GM12878 (cell line): ENCODE measurements at regions not wholly inside any gene's neighbourhood (a gene's known extent, or its start where the extent isn't known, plus 50 kb on each side); places are given as distances from the start of the nearest gene placed in this dataset.

Experiments used
- ATAC-seq: fragments of 200-7000 bp; cut with Tn5 transposase; 3 replicates; pipeline ENCODE4 v1.9.1; 2020; ENCODE audit warnings: mild to moderate bottlenecking, moderate library complexity
- BruUV-seq: library from RNA; stranded (reverse); fragments of 400-500 nt; replicated peaks from 2 replicates; lab custom pipeline; 2021; lab: Mats Ljungman, UMichigan
- CTCF ChIA-PET: fragments of 300-600 bp; sonication (Branson Sonifier 250); formaldehyde crosslinking; extraction: SDS; loops from one replicate; lab custom pipeline; 2021; ENCODE audit warnings: inconsistent platforms; lab: Yijun Ruan, JAX
- POLR2A ChIA-PET: fragments of 350-600 bp; formaldehyde crosslinking; extraction: SDS; loops from one replicate; lab custom pipeline; 2021; ENCODE audit warnings: inconsistent platforms; lab: Charles Lee
- RAD21 ChIA-PET: fragments of 300-600 bp; sonication (Branson Sonifier 250); formaldehyde crosslinking; loops from one replicate; lab custom pipeline; 2023; ENCODE audit warnings: antibody characterized with exemption; ENCODE audit not compliant: unreplicated experiment; lab: Charles Lee
- SMC1A ChIA-PET: fragments of 300-600 bp; sonication (Branson Sonifier 250); formaldehyde crosslinking; loops from one replicate; lab custom pipeline; 2023; ENCODE audit not compliant: unreplicated experiment, uncharacterized antibody; lab: Charles Lee
- DNase-seq: peaks from one replicate; pipeline ENCODE4 v3.0.0-alpha.2; 2011; ENCODE audit warnings: low read depth, low spot score
- FAIRE-seq: peaks from 3 replicates; lab custom pipeline; 2011; peaks lifted over from hg19 to GRCh38; lab: Jason Lieb, UNC
- H2AFZ ChIP-seq: 2 replicates; pipeline ENCODE4 v1.6.0; 2011; ENCODE audit warnings: low read depth, low read length, control low read depth; ENCODE audit not compliant: control insufficient read depth
- H3K27ac ChIP-seq: 2 replicates; pipeline ENCODE4 v1.5.1; 2011; ENCODE audit warnings: control low read depth; ENCODE audit not compliant: control insufficient read depth, insufficient read depth
- H3K27me3 ChIP-seq, 2 experiments: replicated peaks in 1 of 2; 2 replicates each; pipeline versions ENCODE4 v1.6.0 to v1.6.1; 2011; ENCODE audit warnings: low read length in 1 of 2; ENCODE audit not compliant: control insufficient read depth in 2 of 2, insufficient read depth in 2 of 2
- H3K36me3 ChIP-seq, 2 experiments: 2 replicates each; pipeline ENCODE4 v1.5.1; 2011; ENCODE audit warnings: low read length in 1 of 2; ENCODE audit not compliant: control insufficient read depth in 2 of 2, insufficient read depth in 2 of 2
- H3K4me1 ChIP-seq: 2 replicates; pipeline ENCODE4 v1.6.1; 2011; ENCODE audit warnings: mild to moderate bottlenecking, low read length, moderate library complexity, mixed read lengths; ENCODE audit not compliant: control insufficient read depth, insufficient read depth
- H3K4me2 ChIP-seq: 2 replicates; pipeline ENCODE4 v1.6.0; 2011; ENCODE audit warnings: control low read depth; ENCODE audit not compliant: control insufficient read depth, insufficient read depth
- H3K4me3 ChIP-seq: fragments of 200-600 bp; sonication (generic); 2 replicates; pipeline ENCODE4 v1.5.1; 2016
- H3K79me2 ChIP-seq: 2 replicates; pipeline ENCODE4 v1.6.0; 2011; ENCODE audit warnings: low read length; ENCODE audit not compliant: control insufficient read depth, insufficient read depth
- H3K9ac ChIP-seq: 2 replicates; pipeline ENCODE4 v1.8.0; 2011; ENCODE audit warnings: low read length, control low read depth, mixed read lengths; ENCODE audit not compliant: control insufficient read depth, insufficient read depth
- H3K9me3 ChIP-seq: replicated peaks from 3 replicates; pipeline ENCODE4 v1.5.1; 2011; ENCODE audit warnings: mild to moderate bottlenecking, low read length; ENCODE audit not compliant: control insufficient read depth, insufficient read depth
- H4K20me1 ChIP-seq: 2 replicates; pipeline ENCODE4 v1.6.0; 2011; ENCODE audit not compliant: control insufficient read depth, insufficient read depth
- CHD2 ChIP-seq: IDR thresholded peaks from 2 replicates; pipeline ENCODE4 v1.6.1; 2011; ENCODE audit warnings: low read depth, low read length, improper control_type of control experiment, borderline replicate concordance
- E4F1 ChIP-seq: fragments of 450-650 bp; IDR thresholded peaks from 2 replicates; pipeline ENCODE4 v1.6.1; 2018; ENCODE audit warnings: borderline replicate concordance, mild to moderate bottlenecking; ENCODE audit not compliant: partially characterized antibody
- MEF2A ChIP-seq: IDR thresholded peaks from 2 replicates; pipeline ENCODE4 v1.6.1; 2011; ENCODE audit warnings: low read depth, mild to moderate bottlenecking, low read length, moderate library complexity; ENCODE audit not compliant: insufficient read depth
- NR2C1 ChIP-seq: fragments of 450-650 bp; IDR thresholded peaks from 2 replicates; pipeline ENCODE4 v1.6.1; 2017; ENCODE audit warnings: antibody characterized with exemption, mild to moderate bottlenecking, moderate library complexity
- NR2C2 ChIP-seq: IDR thresholded peaks from 2 replicates; pipeline ENCODE4 v1.6.1; 2011; ENCODE audit warnings: borderline replicate concordance, low read depth; ENCODE audit not compliant: control insufficient read depth, insufficient read length
- RFX5 ChIP-seq: IDR thresholded peaks from 2 replicates; pipeline ENCODE4 v1.6.1; 2011; ENCODE audit warnings: low read depth, low read length, improper control_type of control experiment
- SIX5 ChIP-seq: IDR thresholded peaks from 2 replicates; pipeline ENCODE4 v1.6.1; 2011; ENCODE audit warnings: mild to moderate bottlenecking, low read depth, low read length, moderate library complexity; ENCODE audit not compliant: severe bottlenecking
- SRF ChIP-seq, 2 experiments: IDR thresholded peaks; 2 replicates each; pipeline ENCODE4 v1.6.1; 2011; ENCODE audit warnings: low read depth in 2 of 2, low read length in 2 of 2, mild to moderate bottlenecking in 1 of 2, moderate library complexity in 1 of 2
- TCF7 ChIP-seq: IDR thresholded peaks from 2 replicates; pipeline ENCODE4 v1.6.1; 2014; ENCODE audit warnings: antibody characterized with exemption, borderline replicate concordance
- WRNIP1 ChIP-seq: IDR thresholded peaks from 2 replicates; pipeline ENCODE4 v1.6.1; 2011; ENCODE audit warnings: low read depth, low read length, improper control_type of control experiment, borderline replicate concordance
- YBX1 ChIP-seq: fragments of 450-650 bp; IDR thresholded peaks from 2 replicates; pipeline ENCODE4 v1.6.1; 2016; ENCODE audit warnings: antibody characterized with exemption
- WGBS: methylation state at CpG from one replicate; pipeline ENCODE4 v1.1.6; 2016; ENCODE audit warnings: low lambda C conversion rate; ENCODE audit not compliant: insufficient replicate concordance, insufficient coverage; ENCODE audit errors: missing lambda C conversion rate; 5-methylcytosine and 5-hydroxymethylcytosine counted together
- in situ Hi-C: fragments of 300-500 bp; cut with MboI; formaldehyde crosslinking; loops from 9 replicates; pipeline ENCODE4 v1.14.3; 2018; ENCODE audit warnings: mixed read lengths
- intact Hi-C: fragments of 100-400 bp; cut with micrococcal nuclease; formaldehyde crosslinking; loops from one replicate; pipeline ENCODE4 v1.14.2; 2022; ENCODE audit not compliant: unreplicated experiment
- TF ChIP-seq, protein P1 (sequence below): IDR thresholded peaks from 2 replicates; pipeline ENCODE4 v1.6.1; 2012; ENCODE audit warnings: mild to moderate bottlenecking, low read depth, low read length
- TF ChIP-seq, protein P2 (sequence below): fragments of 450-650 bp; IDR thresholded peaks from 2 replicates; pipeline ENCODE4 v1.6.1; 2017; ENCODE audit warnings: borderline replicate concordance

GRCh38 chr5:141785135-141785534 lies 93.1 kb downstream of the PCDH1 start:
- Histone ChIP-seq H3K36me3 (no peaks in the 10 kb centered on the region), H3K27ac (no peak overlapping the region), H3K27me3 (peaks cover 0 to 3% of the 10 kb centered on the region in 2 experiments; a peak in 2 of 4 replicates), H3K4me1 (no peaks in the 10 kb centered on the region), H3K4me3 (no peak overlapping the region), H4K20me1 (no peaks in the 10 kb centered on the region), H3K9me3 (no peaks in the 10 kb centered on the region), H3K4me2 (no peak overlapping the region), H2AFZ (no peak overlapping the region), H3K9ac (no peak overlapping the region), H3K79me2 (no peaks in the 10 kb centered on the region)
- FAIRE-seq, result no peak
- RAD21 ChIA-PET, result no interaction called here
- CTCF ChIA-PET, result interaction anchor here (1.1 kb wide), 1 partner anchor 541 kb away, joined by 3 read pairs; no protein-coding TSS in a partner anchor
- POLR2A ChIA-PET, result no interaction called here
- no peak for ATAC-seq
- no peak for DNase-seq
- SMC1A ChIA-PET, result no interaction called here
- in situ Hi-C loops, result no loop called here
- intact Hi-C loops, result no loop called here
- 47% methylated on average over 4 of the region's 4 CpGs for WGBS
- BruUV-seq, result no TSS peak
- TF ChIP-seq NR2C2 (no peak), CHD2 (no peak), E4F1 (no peak), YBX1 (no peak), SRF (IDR thresholded peaks at IDR 0.05; ENCODE audit: low read depth in 2 of 2, low read length in 2 of 2) (no peak), WRNIP1 (no peak), TCF7 (no peak), NR2C1 (no peak), SIX5 (no peak), RFX5 (no peak), MEF2A (no peak)
- TF ChIP-seq, protein P1, sequence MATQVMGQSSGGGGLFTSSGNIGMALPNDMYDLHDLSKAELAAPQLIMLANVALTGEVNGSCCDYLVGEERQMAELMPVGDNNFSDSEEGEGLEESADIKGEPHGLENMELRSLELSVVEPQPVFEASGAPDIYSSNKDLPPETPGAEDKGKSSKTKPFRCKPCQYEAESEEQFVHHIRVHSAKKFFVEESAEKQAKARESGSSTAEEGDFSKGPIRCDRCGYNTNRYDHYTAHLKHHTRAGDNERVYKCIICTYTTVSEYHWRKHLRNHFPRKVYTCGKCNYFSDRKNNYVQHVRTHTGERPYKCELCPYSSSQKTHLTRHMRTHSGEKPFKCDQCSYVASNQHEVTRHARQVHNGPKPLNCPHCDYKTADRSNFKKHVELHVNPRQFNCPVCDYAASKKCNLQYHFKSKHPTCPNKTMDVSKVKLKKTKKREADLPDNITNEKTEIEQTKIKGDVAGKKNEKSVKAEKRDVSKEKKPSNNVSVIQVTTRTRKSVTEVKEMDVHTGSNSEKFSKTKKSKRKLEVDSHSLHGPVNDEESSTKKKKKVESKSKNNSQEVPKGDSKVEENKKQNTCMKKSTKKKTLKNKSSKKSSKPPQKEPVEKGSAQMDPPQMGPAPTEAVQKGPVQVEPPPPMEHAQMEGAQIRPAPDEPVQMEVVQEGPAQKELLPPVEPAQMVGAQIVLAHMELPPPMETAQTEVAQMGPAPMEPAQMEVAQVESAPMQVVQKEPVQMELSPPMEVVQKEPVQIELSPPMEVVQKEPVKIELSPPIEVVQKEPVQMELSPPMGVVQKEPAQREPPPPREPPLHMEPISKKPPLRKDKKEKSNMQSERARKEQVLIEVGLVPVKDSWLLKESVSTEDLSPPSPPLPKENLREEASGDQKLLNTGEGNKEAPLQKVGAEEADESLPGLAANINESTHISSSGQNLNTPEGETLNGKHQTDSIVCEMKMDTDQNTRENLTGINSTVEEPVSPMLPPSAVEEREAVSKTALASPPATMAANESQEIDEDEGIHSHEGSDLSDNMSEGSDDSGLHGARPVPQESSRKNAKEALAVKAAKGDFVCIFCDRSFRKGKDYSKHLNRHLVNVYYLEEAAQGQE, result no peak
- TF ChIP-seq, protein P2, sequence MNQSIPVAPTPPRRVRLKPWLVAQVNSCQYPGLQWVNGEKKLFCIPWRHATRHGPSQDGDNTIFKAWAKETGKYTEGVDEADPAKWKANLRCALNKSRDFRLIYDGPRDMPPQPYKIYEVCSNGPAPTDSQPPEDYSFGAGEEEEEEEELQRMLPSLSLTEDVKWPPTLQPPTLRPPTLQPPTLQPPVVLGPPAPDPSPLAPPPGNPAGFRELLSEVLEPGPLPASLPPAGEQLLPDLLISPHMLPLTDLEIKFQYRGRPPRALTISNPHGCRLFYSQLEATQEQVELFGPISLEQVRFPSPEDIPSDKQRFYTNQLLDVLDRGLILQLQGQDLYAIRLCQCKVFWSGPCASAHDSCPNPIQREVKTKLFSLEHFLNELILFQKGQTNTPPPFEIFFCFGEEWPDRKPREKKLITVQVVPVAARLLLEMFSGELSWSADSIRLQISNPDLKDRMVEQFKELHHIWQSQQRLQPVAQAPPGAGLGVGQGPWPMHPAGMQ, result no peak
